Ovary (tissue), 7 donors: ENCODE measurements at regions not wholly inside any gene's neighbourhood (a gene's known extent, or its start where the extent isn't known, plus 50 kb on each side); places are given as distances from the start of the nearest gene placed in this dataset.

Source experiments
- DNase-seq, 5 donors: peaks; one replicate each; pipeline ENCODE4 v3.0.0-alpha.2; 2019 to 2020
- H3K27ac ChIP-seq, 2 donors: fragments of 200-600 bp; one replicate each; pipeline versions ENCODE4 v1.5.1 to v1.8.0; 2019 to 2022
- H3K27me3 ChIP-seq: fragments of 200-600 bp; one replicate; pipeline ENCODE4 v1.8.0; 2022
- H3K36me3 ChIP-seq: fragments of 200-600 bp; sonication (generic); one replicate; pipeline ENCODE4 v1.5.1; 2019
- H3K4me1 ChIP-seq: one replicate; pipeline ENCODE4 v1.8.1; 2013; ENCODE audit warnings: mild to moderate bottlenecking, moderate library complexity; ENCODE audit not compliant: insufficient read depth
- H3K4me3 ChIP-seq: fragments of 200-600 bp; sonication (generic); one replicate; pipeline ENCODE4 v1.5.1; 2017
- H3K9me3 ChIP-seq, 2 donors: fragments of 200-600 bp in 1 of 2; sonication (generic) in 1 of 2; one replicate each; pipeline versions ENCODE4 v1.5.1 to v1.8.1; 2013 to 2019; ENCODE audit warnings: mild to moderate bottlenecking in 1 of 2, moderate library complexity in 1 of 2
- CTCF ChIP-seq, 3 donors: fragments of 450-650 bp in 2 of 3; fragments of 200-600 bp in 1 of 3; IDR thresholded peaks; one replicate each; pipeline versions ENCODE4 v1.5.1 to v1.8.0; 2016 to 2022; ENCODE audit warnings: antibody characterized with exemption in 3 of 3, mild to moderate bottlenecking in 1 of 3
- EP300 ChIP-seq: sonication (generic); formaldehyde crosslinking; IDR thresholded peaks from one replicate; pipeline ENCODE4 v1.6.1; 2017; ENCODE audit warnings: antibody characterized with exemption
- POLR2A ChIP-seq: fragments of 450-650 bp; IDR thresholded peaks from one replicate; pipeline ENCODE4 v1.6.1; 2017; ENCODE audit warnings: antibody characterized with exemption, mild to moderate bottlenecking, moderate library complexity
- WGBS, 3 donors: extraction: QIAGEN DNeasy Blood & Tissue Kit in 1 of 3; methylation state at CpG; one replicate each; pipeline versions ENCODE4 v1.1.5 to v1.1.7; 2013 to 2017; 5-methylcytosine and 5-hydroxymethylcytosine counted together
- intact Hi-C, 4 donors: fragments of 100-400 bp; cut with DNase I; formaldehyde crosslinking; loops; one replicate each; pipeline versions ENCODE4 v1.11.0 to v1.15.1; 2022 to 2023
- donor health status: DM: no; HTN: no; CAD: no; lungs with moderate emphysema.
- donor health status: DM: no; HTN: no; CAD: no.
- donor health status: Bipolar disorder and iron deficiency.
- donor health status: DM: no; HTN: no; CAD: no.
- donor health status: DM: yes; HTN: yes; CAD: no.

GRCh38 chr3:167908221-167908620 is 172.7 kb downstream of the SERPINI1 start:
- Histone ChIP-seq H3K4me3 (no peak overlapping the region), H3K36me3 (no peaks in the 10 kb centered on the region), H3K4me1 (no peaks in the 10 kb centered on the region), H3K27me3 (no peaks in the 10 kb centered on the region), H3K9me3 (no peaks in the 10 kb centered on the region), H3K27ac (no peak overlapping the region)
- TF ChIP-seq CTCF (IDR thresholded peaks at IDR 0.05) (no peak), POLR2A (no peak), EP300 (no peak)
- 87 to 90% (median 88%) methylated on average over 4 of the region's 4 CpGs for WGBS, 3 donors
- DNase-seq, result no peak
- intact Hi-C loops, result no loop called here

GRCh38 chr3:167901138-167901537 is 165.6 kb downstream of the SERPINI1 start:
- Histone ChIP-seq H3K9me3 (no peaks in the 10 kb centered on the region), H3K4me3 (no peak overlapping the region), H3K4me1 (no peaks in the 10 kb centered on the region), H3K27ac (no peak overlapping the region), H3K27me3 (no peaks in the 10 kb centered on the region), H3K36me3 (no peaks in the 10 kb centered on the region)
- TF ChIP-seq POLR2A (no peak), CTCF (IDR thresholded peaks at IDR 0.05) (no peak), EP300 (no peak)
- 83 to 89% (median 85%) methylated on average over 1 of the region's 1 CpG for WGBS, 3 donors
- no peak for DNase-seq
- intact Hi-C loops, result no loop called here

DNA sequence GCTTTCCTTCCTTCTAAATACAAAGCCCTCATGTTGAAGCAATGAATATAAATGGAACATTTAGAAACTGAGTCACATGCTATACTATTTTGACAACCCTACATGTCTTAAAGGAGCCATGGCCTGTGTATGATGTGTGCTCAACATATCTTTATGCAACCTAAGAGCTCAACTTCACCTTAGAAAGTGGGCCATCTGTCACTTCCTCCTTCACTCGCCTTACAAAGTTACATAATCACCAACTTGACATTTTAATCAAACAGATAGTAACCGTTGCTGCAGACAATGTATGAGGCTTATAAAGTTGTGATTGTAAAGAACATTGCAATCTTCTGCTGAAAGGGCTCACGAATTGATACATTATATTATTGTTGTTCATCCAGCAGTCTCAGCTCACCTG is 163.6 kb downstream of the SERPINI1 start:
- Histone ChIP-seq H3K27me3 (no peaks in the 10 kb centered on the region), H3K9me3 (no peaks in the 10 kb centered on the region), H3K36me3 (no peaks in the 10 kb centered on the region), H3K4me1 (no peaks in the 10 kb centered on the region), H3K27ac (no peak overlapping the region), H3K4me3 (no peak overlapping the region)
- DNase-seq, result no peak
- WGBS, 3 donors, result 74 to 84% (median 81%) methylated on average over 3 of the region's 3 CpGs
- no peak for TF ChIP-seq CTCF (IDR thresholded peaks at IDR 0.05)
- no peak for TF ChIP-seq POLR2A
- no peak for TF ChIP-seq EP300
- intact Hi-C loops, result no loop called here

GRCh38 chr3:167898091-167898490 is 162.6 kb downstream of the SERPINI1 start:
- no peak for DNase-seq
- H3K36me3 ChIP-seq, result no peaks in the 10 kb centered on the region
- no peaks in the 10 kb centered on the region for H3K27me3 ChIP-seq
- TF ChIP-seq CTCF (IDR thresholded peaks at IDR 0.05), result no peak
- no peak for TF ChIP-seq POLR2A
- TF ChIP-seq EP300, result no peak
- no peak overlapping the region for H3K4me3 ChIP-seq
- H3K27ac ChIP-seq, result no peak overlapping the region
- no peaks in the 10 kb centered on the region for H3K4me1 ChIP-seq
- no peaks in the 10 kb centered on the region for H3K9me3 ChIP-seq
- intact Hi-C loops, result no loop called here

DNA sequence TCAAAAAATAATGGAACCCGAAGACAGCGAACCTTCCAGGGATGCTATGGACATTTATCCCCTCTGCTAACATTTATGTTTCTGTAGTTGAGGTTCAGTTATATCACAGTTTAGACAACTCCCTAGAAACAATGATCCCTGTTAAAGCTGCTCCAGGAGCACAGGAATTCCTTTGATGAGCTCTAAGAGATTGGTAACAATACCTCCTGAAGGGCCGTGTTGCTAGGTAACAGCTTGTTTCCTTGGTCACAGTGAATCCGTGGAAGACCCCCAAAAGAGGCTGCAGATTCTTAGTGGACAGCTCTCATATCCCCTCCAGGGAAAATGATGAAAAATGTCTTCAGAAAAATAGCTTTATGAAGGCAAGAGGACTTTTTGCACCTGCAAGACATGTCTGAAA is 160.2 kb downstream of the SERPINI1 start:
- DNase-seq, result no peak
- Histone ChIP-seq H3K27me3 (no peaks in the 10 kb centered on the region), H3K9me3 (no peaks in the 10 kb centered on the region), H3K27ac (no peak overlapping the region), H3K4me1 (no peaks in the 10 kb centered on the region), H3K36me3 (no peaks in the 10 kb centered on the region), H3K4me3 (no peak overlapping the region)
- intact Hi-C loops, result no loop called here
- no peak for TF ChIP-seq CTCF (IDR thresholded peaks at IDR 0.05)
- TF ChIP-seq EP300, result no peak
- TF ChIP-seq POLR2A, result no peak
- WGBS, 3 donors, result 60 to 63% (median 62%) methylated on average over 4 of the region's 4 CpGs
